Glutamatergic neuron (in vitro differentiated cells): ENCODE measurements at regions not wholly inside any gene's neighbourhood (a gene's known extent, or its start where the extent isn't known, plus 50 kb on each side); places are given as distances from the start of the nearest gene placed in this dataset.
"Not testable (repeated sequence)": the region's sequence is repeated elsewhere in the genome, so short reads cannot be mapped to it uniquely, and the experiment has no call there.

Experiments used
- DNase-seq: peaks from one replicate; pipeline ENCODE4 v3.0.0; 2022
- H3K27ac Mint-ChIP-seq: one replicate; pipeline ENCODE4 v1.8.0; 2020; ENCODE audit warnings: mild to moderate bottlenecking, mixed read lengths, inconsistent platforms; ENCODE audit not compliant: unreplicated experiment
- H3K27me3 Mint-ChIP-seq: one replicate; pipeline ENCODE4 v1.8.0; 2020; ENCODE audit warnings: mild to moderate bottlenecking, moderate library complexity, mixed read lengths, inconsistent platforms; ENCODE audit not compliant: unreplicated experiment
- H3K36me3 Mint-ChIP-seq: one replicate; pipeline ENCODE4 v1.8.0; 2020; ENCODE audit warnings: mild to moderate bottlenecking, mixed read lengths, inconsistent platforms; ENCODE audit not compliant: unreplicated experiment
- H3K4me1 Mint-ChIP-seq: one replicate; pipeline ENCODE4 v1.8.0; 2020; ENCODE audit warnings: mild to moderate bottlenecking, low read depth, mixed read lengths, inconsistent platforms; ENCODE audit not compliant: unreplicated experiment
- H3K4me3 Mint-ChIP-seq: one replicate; pipeline ENCODE4 v1.8.0; 2020; ENCODE audit warnings: mild to moderate bottlenecking, mixed read lengths, inconsistent platforms; ENCODE audit not compliant: unreplicated experiment
- H3K9me3 Mint-ChIP-seq: one replicate; pipeline ENCODE4 v1.8.0; 2020; ENCODE audit warnings: mild to moderate bottlenecking, moderate library complexity, mixed read lengths, inconsistent platforms; ENCODE audit not compliant: unreplicated experiment
- TF ChIP-seq, protein P1 (sequence below): fragments of 200-600 bp; sonication (generic); IDR thresholded peaks from one replicate; pipeline ENCODE4 v1.5.0; 2021; ENCODE audit not compliant: partially characterized antibody, unreplicated experiment

DNA sequence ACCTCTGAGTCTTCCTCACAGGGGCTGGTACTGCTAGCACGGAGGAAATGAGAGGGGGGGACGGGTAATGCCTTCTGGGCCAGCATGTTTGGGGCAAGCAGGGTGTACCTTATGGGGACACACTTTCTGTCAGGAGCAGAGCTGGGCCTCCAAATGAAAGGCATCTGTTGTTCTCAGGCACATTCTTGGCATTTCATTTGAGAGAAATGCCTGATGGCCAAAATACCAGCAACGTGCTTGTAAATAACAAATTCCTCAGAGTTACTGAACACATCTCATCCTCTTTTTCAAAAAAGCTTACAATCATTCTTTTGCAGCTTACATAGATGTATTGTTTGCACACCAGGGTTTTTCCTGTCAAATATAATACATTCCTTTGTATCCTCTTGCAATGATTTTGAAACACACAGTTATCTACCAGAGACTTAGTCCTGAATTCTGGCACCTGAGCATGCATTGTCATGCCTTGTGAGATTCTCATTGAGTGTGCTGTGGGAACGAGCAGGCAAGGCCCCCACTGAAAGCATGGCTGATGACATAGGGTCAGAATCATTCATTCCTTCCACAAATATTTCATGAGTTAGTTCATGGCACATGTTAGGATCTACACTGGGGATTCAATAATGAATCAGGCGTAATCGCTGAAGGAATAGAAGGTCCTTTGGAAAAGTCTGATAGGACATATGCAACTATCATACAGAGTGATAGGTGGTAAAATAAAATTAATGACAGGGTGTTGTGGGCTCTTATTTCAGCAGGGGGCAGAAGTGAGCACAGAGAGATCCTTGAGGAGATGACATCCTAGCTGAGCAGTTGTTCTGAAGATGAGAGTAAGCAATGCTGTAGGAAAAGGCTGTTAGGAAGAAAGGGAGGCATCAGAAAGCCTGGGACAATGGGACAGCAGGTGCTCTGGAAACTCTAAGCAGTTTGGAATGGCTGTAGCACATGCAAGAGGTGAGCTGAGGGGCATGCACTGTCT is 260.9 kb upstream of the TUT7 start:
- Mint-ChIP-seq H3K36me3 (no peaks in the 10 kb centered on the region), H3K27ac (no peak overlapping the region), H3K4me3 (no peak overlapping the region), H3K4me1 (no peaks in the 10 kb centered on the region), H3K27me3 (no peaks in the 10 kb centered on the region), H3K9me3 (no peaks in the 10 kb centered on the region)
- no peak for DNase-seq
- TF ChIP-seq, protein P1, sequence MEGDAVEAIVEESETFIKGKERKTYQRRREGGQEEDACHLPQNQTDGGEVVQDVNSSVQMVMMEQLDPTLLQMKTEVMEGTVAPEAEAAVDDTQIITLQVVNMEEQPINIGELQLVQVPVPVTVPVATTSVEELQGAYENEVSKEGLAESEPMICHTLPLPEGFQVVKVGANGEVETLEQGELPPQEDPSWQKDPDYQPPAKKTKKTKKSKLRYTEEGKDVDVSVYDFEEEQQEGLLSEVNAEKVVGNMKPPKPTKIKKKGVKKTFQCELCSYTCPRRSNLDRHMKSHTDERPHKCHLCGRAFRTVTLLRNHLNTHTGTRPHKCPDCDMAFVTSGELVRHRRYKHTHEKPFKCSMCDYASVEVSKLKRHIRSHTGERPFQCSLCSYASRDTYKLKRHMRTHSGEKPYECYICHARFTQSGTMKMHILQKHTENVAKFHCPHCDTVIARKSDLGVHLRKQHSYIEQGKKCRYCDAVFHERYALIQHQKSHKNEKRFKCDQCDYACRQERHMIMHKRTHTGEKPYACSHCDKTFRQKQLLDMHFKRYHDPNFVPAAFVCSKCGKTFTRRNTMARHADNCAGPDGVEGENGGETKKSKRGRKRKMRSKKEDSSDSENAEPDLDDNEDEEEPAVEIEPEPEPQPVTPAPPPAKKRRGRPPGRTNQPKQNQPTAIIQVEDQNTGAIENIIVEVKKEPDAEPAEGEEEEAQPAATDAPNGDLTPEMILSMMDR = peak; percentile 53

- no peaks in the 10 kb centered on the region for H3K36me3 Mint-ChIP-seq
- no peaks in the 10 kb centered on the region for H3K9me3 Mint-ChIP-seq
- TF ChIP-seq, protein P1 = no peak
- no peak overlapping the region for H3K4me3 Mint-ChIP-seq
- H3K27me3 Mint-ChIP-seq = no peaks in the 10 kb centered on the region
- no peak overlapping the region for H3K27ac Mint-ChIP-seq
- DNase-seq = no peak
- H3K4me1 Mint-ChIP-seq = no peaks in the 10 kb centered on the region
These were observed 259.7 kb upstream of the TUT7 start for GRCh38 chr9:86613943-86614342.

DNA sequence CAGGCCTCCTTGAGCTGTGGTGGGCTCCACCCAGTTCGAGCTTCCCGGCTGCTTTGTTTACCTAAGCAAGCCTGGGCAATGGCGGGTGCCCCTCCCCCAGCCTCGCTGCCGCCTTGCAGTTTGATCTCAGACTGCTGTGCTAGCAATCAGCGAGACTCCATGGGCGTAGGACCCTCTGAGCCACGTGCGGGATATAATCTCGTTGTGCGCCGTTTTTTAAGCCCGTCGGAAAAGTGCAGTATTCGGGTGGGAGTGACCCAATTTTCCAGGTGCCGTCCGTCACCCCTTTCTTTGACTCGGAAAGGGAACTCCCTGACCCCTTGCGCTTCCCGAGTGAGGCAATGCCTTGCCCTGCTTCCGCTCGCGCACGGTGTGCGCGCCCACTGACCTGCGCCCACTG is 257.3 kb upstream of the TUT7 start:
- not testable (repeated sequence) for H3K27me3 Mint-ChIP-seq, H3K27ac Mint-ChIP-seq, H3K4me3 Mint-ChIP-seq, H3K4me1 Mint-ChIP-seq, H3K9me3 Mint-ChIP-seq, DNase-seq, H3K36me3 Mint-ChIP-seq

- no peaks in the 10 kb centered on the region for H3K4me1 Mint-ChIP-seq
- H3K27me3 Mint-ChIP-seq = peaks cover 2% of the 10 kb centered on the region
- H3K36me3 Mint-ChIP-seq = no peaks in the 10 kb centered on the region
- TF ChIP-seq, protein P1 = no peak
- DNase-seq = no peak
- H3K9me3 Mint-ChIP-seq = no peaks in the 10 kb centered on the region
- no peak overlapping the region for H3K27ac Mint-ChIP-seq
- H3K4me3 Mint-ChIP-seq = no peak overlapping the region
These were observed 251.1 kb upstream of the TUT7 start for GRCh38 chr9:86605303-86605702.

DNA sequence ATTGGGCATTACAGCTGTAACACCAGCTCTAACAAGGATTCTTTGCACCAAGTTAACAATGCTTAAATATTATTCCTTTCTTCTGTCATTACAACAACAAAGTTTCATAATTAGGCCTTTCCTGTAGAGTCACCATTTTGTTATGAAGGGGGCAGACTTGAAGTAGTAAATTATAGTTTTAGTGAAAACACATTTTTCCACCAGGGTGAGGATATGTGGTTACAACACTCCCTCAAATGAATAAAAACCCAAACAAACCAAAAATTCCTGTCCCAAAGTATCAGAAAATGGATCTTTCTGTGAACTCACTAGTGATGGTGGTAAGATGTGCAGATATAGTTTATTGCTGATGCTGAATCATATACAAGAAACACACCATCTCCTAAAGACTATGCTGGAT is 250.5 kb upstream of the TUT7 start:
- TF ChIP-seq, protein P1 = no peak
- no peak for DNase-seq
- Mint-ChIP-seq H3K36me3 (no peaks in the 10 kb centered on the region), H3K27ac (no peak overlapping the region), H3K4me1 (no peaks in the 10 kb centered on the region), H3K9me3 (no peaks in the 10 kb centered on the region), H3K4me3 (no peak overlapping the region), H3K27me3 (peaks cover 2% of the 10 kb centered on the region)
